GM18498 (cell line): ENCODE measurements at regions not wholly inside any gene's neighbourhood (a gene's known extent, or its start where the extent isn't known, plus 50 kb on each side); places are given as distances from the start of the nearest gene placed in this dataset.

Experiments
- ATAC-seq: cut with Tn5 transposase; IDR thresholded peaks from one replicate; pipeline ENCODE4 v1.9.1; 2021; ENCODE audit warnings: mild to moderate bottlenecking, moderate library complexity; ENCODE audit not compliant: unreplicated experiment

- no peak for ATAC-seq
Measured at GRCh38 chr11:130727157-130728119, 188.8 kb downstream of the SNX19 start.

- ATAC-seq, result no peak
Measured at GRCh38 chr11:130728185-130729180, 187.8 kb downstream of the SNX19 start.

- ATAC-seq, result no peak
Measured at GRCh38 chr11:130729193-130729592, 187.1 kb downstream of the SNX19 start.

GRCh38 chr11:130729678-130730300 is 186.5 kb downstream of the SNX19 start:
- ATAC-seq, result no peak

GRCh38 chr11:130731401-130731800 is 184.9 kb downstream of the SNX19 start:
- no peak for ATAC-seq

- no peak for ATAC-seq
Measured at GRCh38 chr11:130732476-130732875, 183.8 kb downstream of the SNX19 start.

GRCh38 chr11:130737041-130737830 is 179.0 kb downstream of the SNX19 start:
- ATAC-seq, result no peak

- no peak for ATAC-seq
Measured at GRCh38 chr11:130737866-130738431, 178.3 kb downstream of the SNX19 start.

- no peak for ATAC-seq
Measured at GRCh38 chr11:130738611-130739010, 177.7 kb downstream of the SNX19 start.

- ATAC-seq, result no peak
Measured at GRCh38 chr11:130740819-130741218, 175.5 kb downstream of the SNX19 start.

- no peak for ATAC-seq
Measured at GRCh38 chr11:130744794-130745193, 171.5 kb downstream of the SNX19 start.

GRCh38 chr11:130749216-130749615 is 167.1 kb downstream of the SNX19 start:
- no peak for ATAC-seq

GRCh38 chr11:130760515-130761125 is 155.7 kb downstream of the SNX19 start:
- no peak for ATAC-seq

- ATAC-seq, result no peak
Measured at GRCh38 chr11:130761560-130762220, 154.6 kb downstream of the SNX19 start.

- no peak for ATAC-seq
Measured at GRCh38 chr11:130762638-130763037, 153.6 kb downstream of the SNX19 start.

- ATAC-seq, result no peak
Measured at GRCh38 chr11:130763087-130763980, 152.9 kb downstream of the SNX19 start.

GRCh38 chr11:130765406-130765805 is 150.9 kb downstream of the SNX19 start:
- ATAC-seq, result no peak
